ENCODE measurements at regions not wholly inside any gene's neighbourhood (a gene's known extent, or its start where the extent isn't known, plus 50 kb on each side); places are given as distances from the start of the nearest gene placed in this dataset.
"Not testable (repeated sequence)": the region's sequence is repeated elsewhere in the genome, so short reads cannot be mapped to it uniquely, and the experiment has no call there.

- H3K27me3 Mint-ChIP-seq = peaks cover 5% of the 10 kb centered on the region
- no peaks in the 10 kb centered on the region for H3K9me3 Mint-ChIP-seq
- H3K4me3 Mint-ChIP-seq = no peak overlapping the region
- H3K27ac Mint-ChIP-seq = peak overlapping the region in 1 of 3 donors; percentile 67
- peaks cover 4 to 27% (median 13%) of the 10 kb centered on the region in 3 donors for H3K4me1 Mint-ChIP-seq
- H3K36me3 Mint-ChIP-seq = peaks cover 1% of the 10 kb centered on the region
Measured at GRCh38 chr5:1637639-1638481, 114.1 kb upstream of the LPCAT1 start.

DNA sequence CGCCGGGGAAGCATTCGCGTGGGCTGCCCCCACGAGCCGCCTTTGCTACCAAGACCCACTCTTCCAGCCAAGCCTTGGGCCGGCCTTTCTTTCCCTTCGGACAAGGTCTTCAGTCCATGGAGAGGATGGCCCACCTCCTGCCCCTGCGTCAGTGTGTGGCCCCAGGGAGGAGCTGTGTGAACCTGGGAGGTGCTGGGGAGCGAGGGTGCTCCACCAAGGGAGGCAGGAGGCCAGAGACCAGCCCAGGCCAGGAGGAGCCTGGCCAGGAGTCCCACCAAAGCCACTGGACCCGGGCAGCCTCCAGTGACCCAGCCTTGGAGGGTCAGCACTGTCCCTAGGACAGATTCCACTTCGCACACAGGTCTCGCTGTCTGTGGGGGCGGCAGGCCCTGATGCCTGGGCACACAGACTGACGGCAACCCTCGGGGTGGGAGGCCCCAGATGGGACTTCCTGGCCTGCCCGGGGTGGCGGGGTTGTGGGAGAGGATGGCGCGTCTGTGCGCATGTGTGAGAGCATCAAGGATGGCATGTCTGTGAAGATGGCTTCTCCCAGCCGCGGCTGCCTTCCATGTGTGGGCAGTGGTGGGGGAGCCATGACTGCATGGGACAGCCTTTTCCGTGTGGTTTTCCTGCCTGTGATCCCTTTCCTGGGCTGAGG, 113.3 kb upstream of the LPCAT1 start:
- H3K27me3 Mint-ChIP-seq = peaks cover 5% of the 10 kb centered on the region
- H3K27ac Mint-ChIP-seq = no peak overlapping the region
- H3K9me3 Mint-ChIP-seq = no peaks in the 10 kb centered on the region
- peaks cover 7 to 33% (median 17%) of the 10 kb centered on the region in 3 donors for H3K4me1 Mint-ChIP-seq
- no peak overlapping the region for H3K4me3 Mint-ChIP-seq
- peaks cover 1% of the 10 kb centered on the region for H3K36me3 Mint-ChIP-seq

GRCh38 chr5:1636208-1636770, 112.5 kb upstream of the LPCAT1 start:
- Mint-ChIP-seq H3K4me3 (peak overlapping the region in 2 of 4 donors; percentile 60 to 99), H3K4me1 (peaks cover 7 to 29% (median 13%) of the 10 kb centered on the region in 3 donors), H3K27ac (peak overlapping the region in 1 of 3 donors; percentile 75)
- not testable (repeated sequence) for H3K36me3 Mint-ChIP-seq, H3K27me3 Mint-ChIP-seq, H3K9me3 Mint-ChIP-seq

DNA sequence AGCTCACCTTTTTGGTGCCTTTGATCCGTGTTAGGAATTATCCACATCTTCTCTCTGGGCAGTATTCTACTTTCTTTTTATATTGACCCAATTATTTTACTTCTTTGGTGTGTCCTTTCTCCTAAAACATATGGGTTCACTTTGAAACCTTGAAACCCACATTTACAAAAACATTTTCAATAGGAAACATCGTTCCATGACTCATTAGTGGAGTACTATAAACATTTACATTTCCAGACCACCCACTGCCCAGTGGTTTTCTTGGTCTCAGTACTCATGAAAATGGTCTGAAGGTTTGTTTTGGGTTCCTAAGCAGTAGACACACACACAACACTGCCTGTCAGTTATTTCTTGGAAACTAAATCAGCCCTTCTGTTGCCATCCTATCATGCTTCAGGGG, 111.7 kb upstream of the LPCAT1 start:
- peak overlapping the region; percentile 65 to 99 (median 88) for H3K4me3 Mint-ChIP-seq
- H3K27ac Mint-ChIP-seq = peak overlapping the region in 2 of 3 donors; percentile 59 to 75
- not testable (repeated sequence) for H3K36me3 Mint-ChIP-seq, H3K27me3 Mint-ChIP-seq, H3K9me3 Mint-ChIP-seq
- peaks cover 7 to 28% (median 12%) of the 10 kb centered on the region in 3 donors for H3K4me1 Mint-ChIP-seq

DNA sequence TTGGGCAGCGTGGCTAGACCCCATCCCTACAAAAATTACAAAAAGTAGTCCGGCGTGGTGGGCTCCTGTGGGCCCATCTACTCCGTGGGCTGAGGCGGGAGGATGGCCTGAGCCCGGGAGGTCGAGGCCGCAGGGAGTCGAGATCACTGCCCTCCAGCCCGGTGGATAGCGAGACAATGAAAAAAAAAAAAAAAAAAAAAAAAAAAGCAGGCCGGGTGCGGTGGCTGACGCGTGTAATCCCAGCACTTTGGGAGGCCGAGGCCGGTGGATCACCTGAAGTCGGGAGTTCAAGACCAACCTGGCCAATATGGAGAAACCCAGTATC, 110.5 kb upstream of the LPCAT1 start:
- H3K27ac Mint-ChIP-seq = peak overlapping the region; percentile 86 to 96 (median 92)
- no peaks in the 10 kb centered on the region for H3K9me3 Mint-ChIP-seq
- H3K36me3 Mint-ChIP-seq = no peaks in the 10 kb centered on the region
- H3K4me3 Mint-ChIP-seq = peak overlapping the region; percentile 93 to 99 (median 96)
- H3K4me1 Mint-ChIP-seq = peaks cover 7 to 28% (median 12%) of the 10 kb centered on the region in 3 donors
- H3K27me3 Mint-ChIP-seq = no peaks in the 10 kb centered on the region

DNA sequence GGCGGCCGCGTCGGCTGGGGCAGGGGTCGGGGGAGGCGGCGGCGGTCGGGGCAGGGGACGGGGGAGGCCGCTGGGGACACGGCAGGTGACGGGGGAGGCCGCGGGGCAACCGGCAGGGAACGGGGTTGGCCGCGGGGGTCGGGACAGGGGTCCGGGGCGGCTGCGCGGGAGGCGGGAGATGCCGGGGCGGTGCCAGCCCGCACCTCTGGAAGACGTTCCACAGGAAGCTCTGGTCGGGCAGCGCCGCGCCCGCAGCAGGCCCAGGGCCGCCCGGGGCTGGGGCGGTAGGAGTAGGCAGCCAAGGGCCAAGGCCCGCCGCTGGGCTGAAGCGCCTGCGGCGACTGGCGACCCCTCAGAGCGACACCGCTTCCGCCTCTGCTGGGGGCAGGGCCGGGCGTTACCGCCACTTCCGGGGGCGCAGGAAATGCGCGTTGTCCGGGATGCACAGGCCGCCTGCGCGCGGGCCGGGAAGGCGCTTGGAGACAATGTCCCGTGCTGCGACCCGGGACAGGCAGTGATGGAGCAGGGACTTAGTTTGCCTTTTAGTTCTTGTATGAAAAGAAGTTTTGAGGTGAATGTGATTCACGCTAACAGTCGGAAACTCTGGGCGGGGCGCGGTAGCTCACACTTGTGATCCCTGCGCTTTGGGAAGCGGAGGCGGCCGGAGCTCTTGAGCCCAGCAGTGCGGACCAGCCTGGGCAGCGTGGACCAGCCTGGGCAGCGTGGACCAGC, 110.0 kb upstream of the LPCAT1 start:
- peak overlapping the region; percentile 92 to 96 (median 96) for H3K27ac Mint-ChIP-seq
- H3K36me3 Mint-ChIP-seq = no peaks in the 10 kb centered on the region
- H3K9me3 Mint-ChIP-seq = no peaks in the 10 kb centered on the region
- peak overlapping the region; percentile 93 to 99 (median 96) for H3K4me3 Mint-ChIP-seq
- H3K27me3 Mint-ChIP-seq = no peaks in the 10 kb centered on the region
- H3K4me1 Mint-ChIP-seq = peaks cover 7 to 28% (median 12%) of the 10 kb centered on the region in 3 donors

DNA sequence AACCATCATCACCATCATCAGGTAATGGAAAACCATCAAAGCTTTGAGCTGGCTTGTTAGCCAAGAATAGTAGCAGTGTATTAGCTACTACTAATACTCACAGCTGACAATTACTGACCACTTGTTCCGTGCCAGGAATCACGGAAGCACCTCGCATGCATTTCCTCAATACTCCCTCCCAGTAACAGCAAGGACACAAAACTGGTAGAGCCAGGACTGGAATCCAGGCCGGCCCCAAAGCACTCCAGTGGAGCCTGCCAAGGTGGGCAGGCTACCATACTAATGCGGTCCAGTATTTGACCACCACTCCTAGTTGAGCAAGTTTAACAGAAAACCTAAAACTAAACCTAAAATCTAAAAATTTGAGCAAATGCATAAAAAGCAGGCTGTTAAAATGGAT, 107.2 kb upstream of the LPCAT1 start:
- H3K9me3 Mint-ChIP-seq, H3K36me3 Mint-ChIP-seq, H3K27me3 Mint-ChIP-seq, H3K27ac Mint-ChIP-seq: not testable (repeated sequence)
- peak overlapping the region in 1 of 4 donors; percentile 99 for H3K4me3 Mint-ChIP-seq
- H3K4me1 Mint-ChIP-seq = peaks cover 8 to 31% (median 12%) of the 10 kb centered on the region in 3 donors

DNA sequence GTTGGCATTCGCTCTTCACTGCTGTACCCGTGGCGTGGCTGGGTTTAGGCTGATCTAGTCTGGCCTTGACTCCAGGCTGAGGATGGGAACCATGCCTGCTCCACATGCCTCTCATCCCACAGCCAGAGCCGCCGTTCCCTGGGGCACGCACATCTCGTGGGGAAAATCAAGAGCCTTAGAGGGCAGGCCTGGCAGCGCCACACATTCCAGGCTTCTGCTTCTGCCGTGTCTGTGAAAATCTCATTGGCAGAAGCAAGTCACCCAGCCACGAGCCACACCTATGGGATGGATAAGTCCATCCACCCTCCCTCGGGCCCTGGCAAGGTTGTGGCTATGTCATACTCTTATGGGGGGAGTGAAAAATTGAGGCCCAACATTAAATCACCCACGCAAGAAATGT, 102.6 kb upstream of the LPCAT1 start:
- H3K4me3 Mint-ChIP-seq = peak overlapping the region in 1 of 4 donors; percentile 8
- peak overlapping the region in 1 of 3 donors; percentile 33 for H3K27ac Mint-ChIP-seq
- H3K27me3 Mint-ChIP-seq, H3K4me1 Mint-ChIP-seq, H3K36me3 Mint-ChIP-seq, H3K9me3 Mint-ChIP-seq: not testable (repeated sequence)

GRCh38 chr5:1619531-1619930, 95.8 kb upstream of the LPCAT1 start:
- not testable (repeated sequence) for H3K9me3 Mint-ChIP-seq, H3K4me1 Mint-ChIP-seq, H3K27ac Mint-ChIP-seq, H3K27me3 Mint-ChIP-seq, H3K4me3 Mint-ChIP-seq
- H3K36me3 Mint-ChIP-seq = peaks cover 13% of the 10 kb centered on the region

DNA sequence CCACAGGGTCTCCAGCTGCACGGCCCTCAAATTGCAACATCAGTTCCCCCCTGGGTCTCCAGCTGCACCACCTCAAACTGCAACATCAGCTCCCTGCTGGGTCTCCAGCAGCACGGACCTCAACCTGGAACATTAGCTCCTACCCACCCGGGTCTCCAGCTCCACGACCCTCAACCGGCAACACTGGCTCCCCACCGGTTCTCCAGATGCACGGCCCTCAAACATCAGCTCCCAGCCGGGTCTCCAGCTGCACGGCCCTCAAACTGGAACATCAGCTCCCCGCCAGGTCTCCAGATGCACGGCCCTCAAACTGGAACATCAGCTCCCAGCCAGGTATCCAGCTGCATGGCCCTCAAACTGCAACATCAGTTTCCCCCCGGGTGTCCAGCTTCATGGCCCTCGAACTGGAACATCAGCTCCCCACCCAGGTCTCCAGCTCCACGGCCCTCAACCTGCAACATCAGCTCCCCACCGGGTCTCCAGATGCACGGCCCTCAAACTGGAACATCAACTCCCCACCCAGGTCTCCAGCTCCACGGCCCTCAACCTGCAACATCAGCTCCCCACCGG, 94.6 kb upstream of the LPCAT1 start:
- not testable (repeated sequence) for H3K9me3 Mint-ChIP-seq, H3K4me1 Mint-ChIP-seq, H3K27ac Mint-ChIP-seq, H3K4me3 Mint-ChIP-seq, H3K27me3 Mint-ChIP-seq
- H3K36me3 Mint-ChIP-seq = peaks cover 14% of the 10 kb centered on the region

- H3K4me3 Mint-ChIP-seq, H3K9me3 Mint-ChIP-seq, H3K27me3 Mint-ChIP-seq, H3K4me1 Mint-ChIP-seq: not testable (repeated sequence)
- peak overlapping the region in 1 of 3 donors; percentile 63 for H3K27ac Mint-ChIP-seq
- peaks cover 18% of the 10 kb centered on the region for H3K36me3 Mint-ChIP-seq
Measured at GRCh38 chr5:1617236-1617755, 93.5 kb upstream of the LPCAT1 start.

DNA sequence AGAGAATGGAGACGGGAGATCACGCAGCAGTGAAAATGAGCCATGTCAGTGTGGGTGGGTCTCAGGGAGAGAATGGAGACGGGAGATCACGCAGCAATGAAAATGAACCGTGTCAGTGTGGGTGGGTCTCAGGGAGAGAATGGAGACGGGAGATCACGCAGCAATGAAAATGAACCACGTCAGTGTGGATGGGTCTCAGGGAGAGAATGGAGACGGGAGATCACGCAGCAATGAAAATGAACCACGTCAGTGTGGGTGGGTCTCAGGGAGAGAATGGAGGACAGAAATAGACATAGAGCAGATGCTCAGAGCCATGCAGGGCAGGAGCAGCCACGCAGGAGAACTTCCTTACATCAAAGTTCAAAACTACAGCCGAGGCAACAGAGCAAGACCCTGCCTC, 89.8 kb upstream of the LPCAT1 start:
- not testable (repeated sequence) for H3K4me1 Mint-ChIP-seq, H3K27ac Mint-ChIP-seq, H3K4me3 Mint-ChIP-seq, H3K9me3 Mint-ChIP-seq, H3K27me3 Mint-ChIP-seq
- peaks cover 10% of the 10 kb centered on the region for H3K36me3 Mint-ChIP-seq

- peaks cover 13% of the 10 kb centered on the region for H3K36me3 Mint-ChIP-seq
- H3K27ac Mint-ChIP-seq, H3K9me3 Mint-ChIP-seq, H3K4me1 Mint-ChIP-seq, H3K4me3 Mint-ChIP-seq, H3K27me3 Mint-ChIP-seq: not testable (repeated sequence)
Measured at GRCh38 chr5:1610526-1610925, 86.8 kb upstream of the LPCAT1 start.

DNA sequence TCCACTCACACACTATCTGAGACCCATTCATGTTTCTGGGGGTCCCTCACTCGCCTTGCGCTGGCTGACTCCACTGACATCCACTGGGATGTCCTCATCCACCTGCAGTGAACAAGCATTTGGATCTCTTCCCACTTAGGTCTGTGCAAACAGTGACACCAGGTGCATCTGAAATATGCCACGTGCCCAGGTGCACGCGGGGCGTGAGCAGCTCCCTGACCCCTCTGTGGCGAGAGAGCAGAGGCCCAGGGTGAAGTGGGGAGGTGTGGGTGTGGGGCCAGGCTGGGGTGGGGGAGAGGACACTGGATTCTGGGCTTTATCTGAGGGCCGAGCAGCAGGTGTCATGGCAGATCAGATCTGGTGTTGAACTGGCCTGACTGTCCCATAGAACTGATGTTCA, 85.4 kb upstream of the LPCAT1 start:
- H3K9me3 Mint-ChIP-seq, H3K4me1 Mint-ChIP-seq, H3K27me3 Mint-ChIP-seq, H3K27ac Mint-ChIP-seq, H3K4me3 Mint-ChIP-seq: not testable (repeated sequence)
- peaks cover 15% of the 10 kb centered on the region for H3K36me3 Mint-ChIP-seq

DNA sequence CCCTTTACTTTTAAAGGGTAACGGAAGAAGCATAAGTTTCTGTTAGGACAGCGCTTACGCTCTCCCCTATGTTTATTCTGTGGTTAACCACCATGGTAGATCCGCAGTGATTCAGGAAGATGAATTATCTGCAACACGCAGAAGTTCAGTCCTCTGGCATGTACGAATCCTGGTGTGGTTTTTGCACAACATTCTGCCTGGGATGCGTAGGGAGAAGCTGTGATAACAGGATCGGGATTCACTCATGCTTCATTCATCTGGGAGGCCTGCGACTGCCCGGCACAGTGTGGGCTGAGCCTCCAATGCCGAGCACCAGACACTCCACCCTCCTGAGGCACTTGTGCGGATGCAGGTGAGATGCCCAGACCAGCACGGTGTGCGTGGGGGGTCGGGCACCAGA, 84.6 kb upstream of the LPCAT1 start:
- H3K9me3 Mint-ChIP-seq, H3K27ac Mint-ChIP-seq, H3K4me3 Mint-ChIP-seq, H3K27me3 Mint-ChIP-seq, H3K4me1 Mint-ChIP-seq: not testable (repeated sequence)
- peaks cover 12% of the 10 kb centered on the region for H3K36me3 Mint-ChIP-seq
